ENCODE measurements at regions not wholly inside any gene's neighbourhood (a gene's known extent, or its start where the extent isn't known, plus 50 kb on each side); places are given as distances from the start of the nearest gene placed in this dataset.

DNA sequence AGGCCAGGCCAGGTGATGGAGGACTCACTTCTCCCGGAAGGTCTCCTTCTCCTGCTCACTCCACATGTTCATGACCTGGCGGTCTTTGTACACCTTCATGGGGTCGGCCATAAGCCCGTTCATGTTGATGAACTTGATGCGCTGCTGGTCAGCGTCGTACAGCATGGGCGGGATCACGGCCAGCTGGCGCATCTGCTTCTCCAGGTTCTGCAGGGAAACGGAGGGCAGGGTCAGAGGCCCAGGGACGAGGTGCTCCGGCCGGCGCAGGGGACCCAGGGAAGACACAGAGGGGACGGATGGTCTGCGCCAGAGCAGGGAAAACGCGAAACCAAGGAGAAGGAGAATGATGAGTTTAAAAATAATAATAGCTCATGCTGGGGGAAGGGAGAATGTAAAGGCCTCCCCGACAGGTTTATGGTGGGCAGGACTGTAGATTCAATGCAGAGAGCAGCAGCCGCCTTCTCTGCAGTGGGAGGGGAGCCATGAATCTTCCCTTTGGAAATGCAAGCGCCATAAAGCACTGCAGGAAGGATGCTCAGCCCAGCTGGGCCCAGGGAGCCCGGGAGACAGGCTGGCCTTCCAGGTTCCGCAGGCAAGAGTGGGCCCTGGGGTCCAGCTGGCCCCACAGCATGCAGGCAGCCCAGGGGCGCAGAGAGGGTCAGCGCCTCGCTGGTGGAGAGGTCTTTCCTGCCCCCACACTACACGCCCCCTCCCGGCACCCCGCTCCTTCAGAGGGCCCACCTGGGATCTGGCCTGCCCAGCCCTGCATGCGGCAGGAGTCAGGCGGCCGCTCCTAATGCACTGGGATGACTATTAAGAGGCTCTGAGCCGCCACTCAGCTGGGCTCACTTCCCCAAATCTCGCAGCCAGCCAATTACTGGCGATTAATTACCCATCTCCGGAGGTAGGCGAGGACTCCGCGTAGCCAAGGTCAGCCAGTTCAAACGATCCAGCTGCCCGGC, 132.0 kb downstream of the RFLNA start:
- no peak for DNase-seq

- DNase-seq, result no peak
Observed at GRCh38 chr12:124425667-124426066, 130.8 kb downstream of the RFLNA start.

DNA sequence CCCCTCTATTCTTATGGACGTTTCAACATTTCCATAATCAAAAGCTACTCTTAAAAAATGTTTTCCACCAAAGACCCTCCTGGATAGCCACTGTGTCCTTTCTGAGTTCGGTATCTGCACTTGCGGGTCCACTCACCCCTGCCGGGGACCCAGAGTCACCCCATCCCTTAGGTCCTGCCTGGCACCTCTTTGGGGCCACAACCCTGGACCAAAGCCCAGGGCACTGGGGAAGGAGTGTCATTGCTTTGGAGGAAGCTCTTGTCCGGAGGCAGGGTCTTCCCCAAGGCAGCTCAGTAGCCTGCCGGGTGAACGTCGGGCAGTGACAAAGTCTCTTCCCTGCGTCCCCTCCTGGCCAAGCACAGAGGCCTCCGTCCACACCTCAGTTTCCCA, 129.6 kb downstream of the RFLNA start:
- no peak for DNase-seq

GRCh38 chr12:124423761-124424515, 129.0 kb downstream of the RFLNA start:
- peak; percentile 39 to 50 for DNase-seq

DNA sequence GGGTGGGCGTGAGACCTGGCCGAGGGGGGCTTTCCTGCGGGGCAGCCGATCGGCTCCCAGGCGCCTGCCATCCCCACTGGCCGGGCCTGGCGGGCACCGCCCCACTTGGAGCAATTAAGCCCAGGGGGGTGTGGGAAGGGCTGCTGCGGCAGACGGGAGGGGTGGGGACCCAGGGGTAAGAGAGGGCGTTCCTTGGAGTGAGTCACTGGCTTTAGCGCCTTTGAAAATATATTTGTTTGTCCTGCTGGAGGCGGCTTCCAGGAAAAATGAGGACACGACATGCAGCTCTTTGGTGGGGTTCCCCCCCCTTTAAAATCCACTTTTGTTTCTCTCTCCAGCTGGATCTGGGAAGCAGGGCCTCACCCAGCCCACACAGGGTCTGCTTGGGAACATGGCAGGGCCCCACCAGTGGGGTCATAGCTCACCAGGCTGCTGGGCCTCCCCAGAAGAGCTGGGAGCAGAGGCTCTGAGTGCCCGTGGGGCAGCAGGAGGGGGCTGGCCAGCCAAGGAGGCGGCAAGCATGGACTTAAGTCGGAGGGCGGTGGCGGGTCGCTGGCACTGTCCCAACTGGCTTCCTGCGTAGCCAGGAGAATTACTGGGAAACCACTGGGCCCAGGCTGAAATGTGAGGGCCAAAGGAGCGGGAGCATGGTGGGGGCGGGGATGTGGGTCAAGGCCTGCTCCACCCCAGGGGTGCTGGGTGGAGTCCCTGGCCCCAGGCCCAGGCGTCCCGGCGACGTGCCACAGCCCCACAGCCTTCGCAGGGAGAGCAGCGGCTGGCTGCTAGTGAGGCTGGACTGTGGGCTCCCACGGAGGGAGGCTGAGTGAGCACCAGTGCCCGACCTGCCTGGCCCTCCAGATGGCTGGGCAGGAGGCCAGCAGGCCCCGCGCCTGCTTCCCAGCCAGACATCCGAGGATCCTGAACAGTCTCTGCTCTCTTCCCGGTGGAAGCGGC, 128.0 kb downstream of the RFLNA start:
- no peak for DNase-seq

DNA sequence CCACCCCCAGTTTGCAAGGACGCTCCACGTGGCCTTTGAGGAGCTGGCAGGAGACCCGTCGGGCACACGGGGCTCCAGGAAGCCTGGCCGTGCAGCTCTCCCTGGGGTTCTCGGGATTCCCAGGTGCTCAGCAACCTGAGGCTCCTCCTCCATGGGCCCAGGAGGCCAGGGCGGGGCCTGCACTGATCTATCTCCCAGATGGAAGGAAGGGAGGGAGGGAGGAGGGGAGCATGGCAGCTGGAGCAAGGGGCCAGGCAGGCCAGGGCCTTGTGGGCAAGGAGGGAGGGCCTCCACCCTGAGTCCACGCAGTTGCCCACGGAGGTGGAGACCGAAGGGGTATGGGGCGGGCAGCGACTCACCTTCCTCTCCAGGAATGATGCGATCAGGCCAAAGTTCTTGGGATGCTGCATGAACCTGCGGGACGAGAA, 127.3 kb downstream of the RFLNA start:
- no peak for DNase-seq

GRCh38 chr12:124420996-124421674, 126.2 kb downstream of the RFLNA start:
- no peak for DNase-seq

- no peak for DNase-seq
Observed at GRCh38 chr12:124420041-124420995, 125.4 kb downstream of the RFLNA start.

GRCh38 chr12:124419292-124420040, 124.6 kb downstream of the RFLNA start:
- DNase-seq, result no peak

GRCh38 chr12:124418791-124419190, 123.9 kb downstream of the RFLNA start:
- DNase-seq, result no peak

DNA sequence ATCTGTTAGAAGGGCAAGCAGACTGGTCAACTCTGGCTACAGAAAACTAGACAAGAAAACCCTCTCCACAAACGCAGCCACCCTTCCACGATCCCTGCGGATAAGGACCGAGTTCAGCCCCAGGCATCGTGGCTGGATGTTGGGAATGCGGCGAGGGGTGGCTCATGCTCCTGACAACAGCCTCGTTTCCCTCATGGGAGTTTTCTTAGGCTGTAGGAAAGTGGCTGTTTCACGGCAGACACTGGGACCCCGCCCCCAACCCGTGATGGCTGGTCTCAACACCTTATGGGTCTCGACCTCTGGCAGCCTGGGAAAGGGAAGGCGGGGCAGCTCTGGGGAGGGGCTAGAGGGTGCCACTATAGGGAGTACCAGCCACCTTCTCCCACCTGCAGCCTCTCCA, 123.3 kb downstream of the RFLNA start:
- no peak for DNase-seq

DNA sequence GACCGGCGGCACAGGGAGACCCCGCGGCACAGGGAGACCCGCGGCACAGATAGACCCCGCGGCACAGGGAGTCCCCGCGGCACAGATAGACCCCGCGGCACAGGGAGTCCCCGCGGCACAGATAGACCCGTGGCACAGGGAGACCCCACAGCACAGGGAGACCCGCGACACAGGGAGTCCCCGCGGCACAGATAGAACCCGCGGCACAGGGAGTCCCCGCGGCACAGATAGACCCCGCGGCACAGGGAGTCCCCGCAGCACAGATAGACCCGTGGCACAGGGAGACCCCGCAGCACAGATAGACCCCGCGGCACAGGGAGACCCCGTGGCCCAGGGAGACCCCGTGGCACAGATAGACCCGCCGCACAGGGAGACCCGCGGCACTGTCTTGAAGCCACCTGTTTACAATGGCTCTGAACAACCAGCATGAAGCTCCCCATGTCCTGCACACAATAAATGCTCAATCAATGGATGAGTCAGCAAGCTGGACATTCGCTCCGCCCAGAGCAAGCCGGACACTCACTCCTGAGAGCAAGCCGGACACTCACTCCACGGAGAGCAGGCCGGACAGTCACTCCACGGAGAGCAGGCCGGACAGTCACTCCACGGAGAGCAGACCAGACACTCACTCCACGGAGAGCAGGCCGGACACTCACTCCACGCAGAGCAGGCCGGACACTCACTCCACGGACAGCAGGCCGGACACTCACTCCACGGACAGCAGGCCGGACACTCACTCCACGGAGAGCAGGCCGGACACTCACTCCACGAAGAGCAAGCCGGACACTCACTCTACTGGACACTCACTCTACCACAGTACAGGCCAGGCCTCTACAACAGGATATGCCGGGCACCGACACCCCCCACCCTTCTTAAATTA, 121.9 kb downstream of the RFLNA start:
- DNase-seq, result no peak

GRCh38 chr12:124415064-124415463, 120.2 kb downstream of the RFLNA start:
- no peak for DNase-seq

GRCh38 chr12:124413915-124414314, 119.0 kb downstream of the RFLNA start:
- DNase-seq, result no peak

GRCh38 chr12:124413401-124413800, 118.5 kb downstream of the RFLNA start:
- DNase-seq, result no peak

- no peak for DNase-seq
Observed at GRCh38 chr12:124412646-124413015, 117.7 kb downstream of the RFLNA start.

DNA sequence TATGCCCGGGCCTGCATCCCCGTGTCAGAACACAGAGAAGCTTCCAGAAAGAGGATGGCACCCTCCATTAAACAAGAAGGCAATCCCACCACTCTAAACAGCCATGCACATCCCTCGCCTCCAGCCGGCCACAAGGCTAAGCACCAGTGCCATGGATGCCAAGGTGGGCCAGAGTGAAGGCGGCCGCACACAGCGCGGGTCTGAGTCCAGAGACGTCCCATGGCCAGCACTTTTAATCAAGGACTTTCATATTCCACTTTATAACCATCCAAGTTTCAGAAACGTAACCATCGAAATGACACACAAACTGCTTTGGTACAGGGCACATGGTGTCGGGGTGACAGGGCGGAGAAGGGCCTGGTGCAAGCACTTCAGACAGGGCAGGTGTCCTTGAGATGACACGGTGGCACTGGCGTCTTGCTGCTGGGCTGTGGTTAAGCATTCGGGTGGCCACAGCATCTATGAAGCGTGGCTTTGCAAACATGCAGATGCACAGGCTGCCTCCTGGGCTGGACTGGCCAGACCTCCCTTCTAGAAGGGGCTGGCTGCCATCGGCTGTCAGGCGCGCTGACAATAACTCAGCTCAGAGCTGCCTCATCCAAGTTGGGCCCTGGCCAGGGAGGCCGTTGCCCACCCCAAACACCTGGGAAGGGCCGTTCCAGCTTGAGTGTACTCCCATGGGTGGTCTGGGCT, 117.2 kb downstream of the RFLNA start:
- no peak for DNase-seq

DNA sequence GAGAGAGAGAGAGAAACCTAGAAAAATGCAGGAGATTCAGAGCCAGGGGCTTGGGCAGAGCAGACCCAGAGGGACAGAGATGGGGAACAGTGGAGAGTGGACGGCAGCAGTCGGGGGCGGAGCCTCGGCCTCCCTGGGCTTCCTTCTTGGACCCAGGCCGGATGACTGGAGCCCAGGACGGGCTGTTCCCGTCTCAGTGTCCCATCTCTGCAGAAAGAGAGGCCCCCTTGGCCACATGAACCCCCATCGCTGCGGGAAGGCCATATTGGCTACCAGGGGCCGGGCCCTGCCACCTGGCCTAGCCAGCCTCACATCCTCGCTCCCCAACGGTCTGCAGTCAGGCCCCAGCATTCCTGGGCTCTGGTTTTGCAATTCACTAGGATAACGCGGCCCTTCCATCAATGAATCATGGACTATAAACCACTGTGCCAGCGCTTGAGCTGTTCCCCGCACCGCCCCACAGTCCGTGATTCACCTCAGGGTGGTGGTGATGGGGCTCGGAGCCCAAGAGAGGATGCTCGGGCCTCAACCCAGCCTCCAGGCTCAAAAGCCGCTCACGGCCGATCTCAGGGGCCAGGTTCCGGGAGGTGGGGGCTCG, 116.5 kb downstream of the RFLNA start:
- DNase-seq, result no peak
